Upper lobe of left lung (tissue), 4 donors: ENCODE measurements at regions not wholly inside any gene's neighbourhood (a gene's known extent, or its start where the extent isn't known, plus 50 kb on each side); places are given as distances from the start of the nearest gene placed in this dataset.

ENCODE experiments used
- EP300 ChIP-seq, 4 donors: sonication (generic); formaldehyde crosslinking; IDR thresholded peaks; one replicate each; pipeline ENCODE4 v1.5.1; 2017; ENCODE audit warnings: antibody characterized with exemption in 4 of 4, control low read depth in 2 of 4
- TF ChIP-seq, protein P1 (sequence below), 6 experiments: fragments of 450-650 bp in 4 of 6; fragments of 200-600 bp in 2 of 6; sonication (generic) in 2 of 6; IDR thresholded peaks; one replicate each; pipeline ENCODE4 v1.5.1; 2016 to 2019; ENCODE audit warnings: antibody characterized with exemption in 6 of 6

DNA sequence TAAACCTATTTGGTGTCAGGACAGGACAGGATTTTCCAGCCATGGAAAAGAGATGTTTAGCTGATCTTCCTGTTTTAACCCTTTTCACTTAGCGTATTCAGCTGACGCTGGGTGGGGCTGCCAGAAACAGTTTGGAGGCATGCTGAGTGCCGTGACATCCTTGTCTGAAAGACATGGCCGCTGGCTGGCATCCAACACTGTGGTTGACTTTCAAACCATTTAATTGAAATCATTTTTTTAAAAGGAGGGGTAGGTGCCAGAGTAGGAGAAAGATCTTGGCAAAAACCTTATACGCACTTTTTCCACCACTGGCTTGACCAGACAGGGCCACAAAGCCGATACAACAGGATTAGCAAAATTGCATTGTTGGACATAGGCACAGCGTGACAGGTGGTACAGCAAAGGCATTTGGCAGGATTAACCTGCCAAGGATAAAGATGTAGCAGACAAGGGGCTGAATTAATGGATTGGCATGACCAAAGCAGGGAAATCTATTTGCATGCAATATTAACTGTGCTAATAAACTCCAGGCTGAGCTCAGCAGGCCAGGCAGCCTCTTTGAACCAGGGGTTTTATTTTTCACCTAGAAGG is 131.8 kb upstream of the TOPAZ1 start:
- TF ChIP-seq EP300 (IDR thresholded peaks at IDR 0.05) = no peak
- TF ChIP-seq, protein P1, sequence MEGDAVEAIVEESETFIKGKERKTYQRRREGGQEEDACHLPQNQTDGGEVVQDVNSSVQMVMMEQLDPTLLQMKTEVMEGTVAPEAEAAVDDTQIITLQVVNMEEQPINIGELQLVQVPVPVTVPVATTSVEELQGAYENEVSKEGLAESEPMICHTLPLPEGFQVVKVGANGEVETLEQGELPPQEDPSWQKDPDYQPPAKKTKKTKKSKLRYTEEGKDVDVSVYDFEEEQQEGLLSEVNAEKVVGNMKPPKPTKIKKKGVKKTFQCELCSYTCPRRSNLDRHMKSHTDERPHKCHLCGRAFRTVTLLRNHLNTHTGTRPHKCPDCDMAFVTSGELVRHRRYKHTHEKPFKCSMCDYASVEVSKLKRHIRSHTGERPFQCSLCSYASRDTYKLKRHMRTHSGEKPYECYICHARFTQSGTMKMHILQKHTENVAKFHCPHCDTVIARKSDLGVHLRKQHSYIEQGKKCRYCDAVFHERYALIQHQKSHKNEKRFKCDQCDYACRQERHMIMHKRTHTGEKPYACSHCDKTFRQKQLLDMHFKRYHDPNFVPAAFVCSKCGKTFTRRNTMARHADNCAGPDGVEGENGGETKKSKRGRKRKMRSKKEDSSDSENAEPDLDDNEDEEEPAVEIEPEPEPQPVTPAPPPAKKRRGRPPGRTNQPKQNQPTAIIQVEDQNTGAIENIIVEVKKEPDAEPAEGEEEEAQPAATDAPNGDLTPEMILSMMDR (IDR thresholded peaks at IDR 0.05) = no peak
